ENCODE measurements at regions not wholly inside any gene's neighbourhood (a gene's known extent, or its start where the extent isn't known, plus 50 kb on each side); places are given as distances from the start of the nearest gene placed in this dataset.

DNA sequence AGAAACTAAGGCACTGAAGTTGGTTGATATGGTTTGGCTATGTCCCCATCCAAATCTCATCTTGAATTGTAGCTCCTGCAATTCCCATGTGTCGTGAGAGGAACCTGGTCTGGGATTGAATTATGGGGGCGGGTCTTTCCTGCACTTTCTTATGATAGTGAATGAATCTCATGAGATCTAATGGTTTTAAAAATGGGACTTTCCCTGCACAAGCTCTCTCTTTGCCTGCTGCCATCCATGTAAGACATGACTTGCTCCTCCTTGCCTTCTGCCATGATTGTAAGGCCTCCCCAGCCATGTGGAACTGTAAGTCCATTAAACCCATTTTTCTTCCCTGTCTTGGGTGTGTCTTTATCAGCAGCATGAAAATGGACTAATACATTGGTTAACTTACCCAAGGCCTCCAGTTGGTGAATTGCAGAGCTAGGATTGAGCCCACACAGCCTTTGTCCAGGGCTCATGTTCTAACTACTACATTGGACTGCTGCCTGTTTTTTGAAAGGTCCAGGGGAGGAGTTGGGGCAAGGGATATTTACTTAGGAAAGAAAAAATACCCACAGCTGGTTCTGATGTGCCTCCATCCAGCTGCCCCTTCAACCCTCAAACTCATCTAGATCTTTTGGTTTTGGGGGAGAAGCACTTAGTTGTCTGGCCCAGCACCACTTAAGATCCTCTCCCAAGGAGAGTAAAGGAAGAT, 107.8 kb upstream of the NAV2 start:
- Histone ChIP-seq H3K27me3 (no peaks in the 10 kb centered on the region), H3K4me1 (peaks cover 0 to 23% (median 0%) of the 10 kb centered on the region in 4 donors), H3K36me3 (no peaks in the 10 kb centered on the region), H3K27ac (no peak overlapping the region), H3K9me3 (no peaks in the 10 kb centered on the region), H3K4me3 (no peak overlapping the region)
- TF ChIP-seq POLR2A (IDR thresholded peaks at IDR 0.05) (no peak), EP300 (IDR thresholded peaks at IDR 0.05) (no peak)
- TF ChIP-seq, protein P1, sequence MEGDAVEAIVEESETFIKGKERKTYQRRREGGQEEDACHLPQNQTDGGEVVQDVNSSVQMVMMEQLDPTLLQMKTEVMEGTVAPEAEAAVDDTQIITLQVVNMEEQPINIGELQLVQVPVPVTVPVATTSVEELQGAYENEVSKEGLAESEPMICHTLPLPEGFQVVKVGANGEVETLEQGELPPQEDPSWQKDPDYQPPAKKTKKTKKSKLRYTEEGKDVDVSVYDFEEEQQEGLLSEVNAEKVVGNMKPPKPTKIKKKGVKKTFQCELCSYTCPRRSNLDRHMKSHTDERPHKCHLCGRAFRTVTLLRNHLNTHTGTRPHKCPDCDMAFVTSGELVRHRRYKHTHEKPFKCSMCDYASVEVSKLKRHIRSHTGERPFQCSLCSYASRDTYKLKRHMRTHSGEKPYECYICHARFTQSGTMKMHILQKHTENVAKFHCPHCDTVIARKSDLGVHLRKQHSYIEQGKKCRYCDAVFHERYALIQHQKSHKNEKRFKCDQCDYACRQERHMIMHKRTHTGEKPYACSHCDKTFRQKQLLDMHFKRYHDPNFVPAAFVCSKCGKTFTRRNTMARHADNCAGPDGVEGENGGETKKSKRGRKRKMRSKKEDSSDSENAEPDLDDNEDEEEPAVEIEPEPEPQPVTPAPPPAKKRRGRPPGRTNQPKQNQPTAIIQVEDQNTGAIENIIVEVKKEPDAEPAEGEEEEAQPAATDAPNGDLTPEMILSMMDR (IDR thresholded peaks at IDR 0.05): no peak
- 94 to 95% methylated on average over 2 of the region's 2 CpGs for WGBS, 2 donors
- DNase-seq (ENCODE audit: low spot score in 2 of 2): no peak

DNA sequence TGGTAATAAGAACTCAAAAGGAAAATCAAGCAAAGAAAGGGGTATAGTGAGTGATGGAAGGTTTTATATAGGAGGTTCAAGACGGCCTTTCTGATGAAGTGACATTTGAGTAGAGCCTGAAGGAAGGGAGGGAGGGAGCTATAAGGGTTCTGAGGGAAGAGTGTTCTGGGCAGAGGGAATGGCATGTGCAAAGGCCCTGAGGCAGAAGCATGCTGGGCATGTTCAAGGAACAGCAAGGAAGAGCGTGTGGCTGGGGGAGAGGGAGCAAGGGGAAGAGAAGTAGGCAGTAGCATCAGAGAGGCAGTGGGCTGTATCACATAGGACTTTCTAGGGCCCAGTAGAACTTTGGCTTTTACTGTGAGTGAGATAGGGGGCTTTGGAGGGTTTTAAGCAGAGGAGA, 108.9 kb upstream of the NAV2 start:
- no peaks in the 10 kb centered on the region for H3K9me3 ChIP-seq
- H3K4me1 ChIP-seq: peaks cover 0 to 22% (median 0%) of the 10 kb centered on the region in 4 donors
- 91 to 94% methylated on average over 2 of the region's 2 CpGs for WGBS, 2 donors
- no peaks in the 10 kb centered on the region for H3K27me3 ChIP-seq
- DNase-seq (ENCODE audit: low spot score in 2 of 2): no peak
- H3K4me3 ChIP-seq: no peak overlapping the region
- TF ChIP-seq, protein P1 (IDR thresholded peaks at IDR 0.05): no peak
- TF ChIP-seq EP300 (IDR thresholded peaks at IDR 0.05) (no peak), POLR2A (IDR thresholded peaks at IDR 0.05) (no peak)
- no peaks in the 10 kb centered on the region for H3K36me3 ChIP-seq
- no peak overlapping the region for H3K27ac ChIP-seq

DNA sequence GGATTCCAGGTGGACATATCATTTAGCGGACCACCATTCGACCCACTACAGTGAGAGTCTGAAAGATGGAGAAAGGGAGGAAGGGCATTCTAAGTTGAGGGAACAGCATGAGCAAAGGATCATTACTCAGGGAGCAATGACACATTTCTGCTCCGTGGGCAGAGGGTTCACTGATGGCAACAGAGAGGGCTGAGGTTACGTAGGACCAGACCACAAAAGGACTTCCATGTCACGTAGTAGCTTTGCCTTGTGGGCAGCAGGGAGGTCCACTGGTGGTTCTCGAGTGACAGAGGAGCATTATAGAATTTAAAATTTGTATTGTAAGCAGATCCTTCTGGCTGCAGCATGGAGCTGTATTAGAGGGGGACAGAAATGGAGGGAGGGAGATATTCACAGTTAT, 109.7 kb upstream of the NAV2 start:
- 77 to 82% methylated on average over 6 of the region's 6 CpGs for WGBS, 2 donors
- no peak for DNase-seq (ENCODE audit: low spot score in 2 of 2)
- no peaks in the 10 kb centered on the region for H3K36me3 ChIP-seq
- TF ChIP-seq, protein P1 (IDR thresholded peaks at IDR 0.05): no peak
- TF ChIP-seq EP300 (IDR thresholded peaks at IDR 0.05) (no peak), POLR2A (IDR thresholded peaks at IDR 0.05) (no peak)
- H3K27ac ChIP-seq: no peak overlapping the region
- no peaks in the 10 kb centered on the region for H3K9me3 ChIP-seq
- no peak overlapping the region for H3K4me3 ChIP-seq
- no peaks in the 10 kb centered on the region for H3K27me3 ChIP-seq
- peaks cover 0 to 15% (median 0%) of the 10 kb centered on the region in 4 donors for H3K4me1 ChIP-seq

DNA sequence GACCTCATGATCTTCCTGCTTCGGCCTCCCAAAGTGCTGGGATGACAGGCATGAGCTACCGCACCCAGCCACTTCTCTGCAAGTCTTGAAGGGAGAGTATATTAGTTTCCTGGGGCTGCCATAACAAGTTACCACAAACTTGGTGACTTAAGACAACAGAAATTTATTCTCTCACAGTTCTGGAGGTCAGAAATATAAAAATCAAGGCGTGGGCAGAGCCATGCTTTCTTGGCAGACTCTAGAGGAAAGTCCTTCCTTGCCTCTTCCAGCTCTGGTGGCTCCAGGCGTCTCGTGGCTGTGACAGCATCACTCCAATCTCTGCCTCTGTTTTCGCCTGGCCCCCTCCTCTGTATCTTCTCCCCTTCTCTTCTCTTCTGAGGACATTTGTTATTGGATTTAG, 110.2 kb upstream of the NAV2 start:
- Histone ChIP-seq H3K36me3 (no peaks in the 10 kb centered on the region), H3K4me1 (peaks cover 0 to 14% (median 0%) of the 10 kb centered on the region in 4 donors), H3K9me3 (no peaks in the 10 kb centered on the region), H3K4me3 (no peak overlapping the region), H3K27me3 (no peaks in the 10 kb centered on the region), H3K27ac (no peak overlapping the region)
- 68 to 71% methylated on average over 6 of the region's 6 CpGs for WGBS, 2 donors
- DNase-seq (ENCODE audit: low spot score in 2 of 2): no peak
- TF ChIP-seq EP300 (IDR thresholded peaks at IDR 0.05): no peak
- TF ChIP-seq POLR2A (IDR thresholded peaks at IDR 0.05): no peak
- TF ChIP-seq, protein P1 (IDR thresholded peaks at IDR 0.05): no peak

DNA sequence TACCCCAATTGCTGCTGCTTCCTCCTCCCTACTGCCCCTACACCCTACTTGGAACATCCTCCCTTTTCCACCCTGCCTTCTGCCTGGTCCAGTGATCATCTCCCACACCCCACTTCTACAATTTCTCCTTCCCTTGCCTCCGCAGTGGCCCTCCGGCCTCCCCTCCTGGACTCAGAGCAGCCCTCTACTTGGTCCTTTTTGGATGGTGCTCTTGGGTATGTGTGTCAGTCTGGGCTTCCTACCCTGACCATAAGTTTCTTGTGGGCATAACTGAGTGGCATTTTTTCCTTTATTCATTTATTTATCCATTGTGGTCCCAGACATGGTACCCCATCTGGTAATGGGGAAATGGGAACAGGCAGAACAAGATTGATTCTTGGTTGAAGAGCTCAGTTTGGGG, 111.4 kb upstream of the NAV2 start:
- Histone ChIP-seq H3K36me3 (no peaks in the 10 kb centered on the region), H3K4me3 (no peak overlapping the region), H3K27me3 (no peaks in the 10 kb centered on the region), H3K27ac (no peak overlapping the region), H3K4me1 (peaks cover 0 to 22% (median 6%) of the 10 kb centered on the region in 4 donors), H3K9me3 (no peaks in the 10 kb centered on the region)
- no peak for TF ChIP-seq POLR2A (IDR thresholded peaks at IDR 0.05)
- 98% methylated on average over 2 of the region's 2 CpGs for WGBS, 2 donors
- DNase-seq (ENCODE audit: low spot score in 2 of 2): no peak
